NCI-H1092 treated with DMSO at 0.1 percent for 48 hours (cell line): ENCODE measurements at regions not wholly inside any gene's neighbourhood (a gene's known extent, or its start where the extent isn't known, plus 50 kb on each side); places are given as distances from the start of the nearest gene placed in this dataset.
"Not testable (repeated sequence)": the region's sequence is repeated elsewhere in the genome, so short reads cannot be mapped to it uniquely, and the experiment has no call there.

Source experiments
- DNase-seq: peaks from one replicate; lab custom pipeline; 2025; lab: John Stamatoyannopoulos, UW

DNA sequence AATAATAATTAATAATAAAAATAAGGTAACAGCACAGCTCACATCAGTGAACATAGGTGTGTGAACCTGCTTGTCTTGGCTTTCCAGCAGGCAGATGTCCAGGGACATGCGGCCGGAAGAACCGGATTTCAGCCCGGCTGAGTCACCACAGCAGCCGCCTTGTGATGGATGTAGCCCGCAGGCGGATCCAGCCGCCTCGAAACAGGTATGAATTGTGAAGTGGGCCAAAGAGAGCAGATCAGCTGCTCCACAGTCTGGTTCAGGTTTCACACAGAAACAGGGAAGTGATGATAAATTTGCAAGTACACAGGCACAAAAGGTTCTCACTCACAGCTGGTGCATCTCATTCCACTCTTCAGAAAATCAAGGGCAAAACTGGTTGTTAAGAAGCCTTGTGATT, 55.1 kb downstream of the ID4 start:
- DNase-seq: peak; percentile 86

DNA sequence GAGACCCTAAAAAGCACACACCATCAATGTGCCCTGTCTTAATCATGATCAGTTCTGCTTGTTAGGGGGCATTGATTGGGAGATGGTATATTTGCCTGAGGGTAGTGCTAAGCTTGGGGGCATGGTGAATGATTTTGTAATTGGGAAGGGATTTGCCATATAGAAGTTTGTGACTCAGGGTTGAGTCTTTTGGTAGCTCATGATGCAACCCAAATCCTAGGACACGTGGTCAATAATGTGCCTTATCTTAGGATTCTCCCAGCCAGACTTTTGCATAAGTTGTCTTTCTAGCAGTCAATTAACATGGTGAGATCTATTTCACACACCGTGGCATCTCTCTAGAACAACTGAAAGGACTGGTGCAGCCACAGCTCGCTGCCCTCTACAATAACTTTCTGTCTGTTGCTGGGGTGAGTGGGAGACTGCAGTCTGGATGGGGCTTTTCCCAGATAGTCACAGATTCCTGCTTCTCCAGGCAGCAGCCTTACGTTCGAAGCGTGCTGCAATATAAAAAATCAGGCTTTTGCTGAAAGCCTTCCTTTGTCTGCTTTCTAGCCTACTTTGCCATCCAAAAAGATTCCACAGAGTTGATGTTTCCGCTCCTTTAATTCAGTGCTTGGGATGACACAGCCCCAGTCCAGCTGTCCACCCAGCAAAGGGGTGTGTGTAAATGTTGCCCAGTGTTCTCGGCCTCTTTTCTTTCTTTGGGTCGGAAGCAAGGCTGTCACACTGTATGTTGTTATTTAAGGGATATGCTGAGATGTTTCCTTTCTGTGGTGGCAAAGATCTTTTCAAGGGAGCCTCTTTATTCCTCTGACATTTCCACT, 58.9 kb downstream of the ID4 start:
- DNase-seq: no peak

DNA sequence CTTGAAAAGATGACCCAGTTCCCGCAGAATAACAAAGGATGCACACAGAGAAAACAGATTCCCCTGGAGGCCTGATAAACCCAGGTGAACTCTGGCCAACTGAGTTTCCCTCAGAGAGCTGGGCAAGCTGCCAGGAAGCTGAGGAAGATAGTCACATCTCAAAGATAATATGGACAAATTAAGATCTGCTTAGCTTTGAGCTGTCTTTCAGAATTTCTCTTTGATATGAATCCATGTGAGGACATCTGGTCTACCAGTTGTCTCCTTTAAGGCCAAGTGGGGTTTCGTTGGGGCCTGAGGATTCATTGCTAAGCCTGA, 59.5 kb downstream of the ID4 start:
- DNase-seq: no peak

DNA sequence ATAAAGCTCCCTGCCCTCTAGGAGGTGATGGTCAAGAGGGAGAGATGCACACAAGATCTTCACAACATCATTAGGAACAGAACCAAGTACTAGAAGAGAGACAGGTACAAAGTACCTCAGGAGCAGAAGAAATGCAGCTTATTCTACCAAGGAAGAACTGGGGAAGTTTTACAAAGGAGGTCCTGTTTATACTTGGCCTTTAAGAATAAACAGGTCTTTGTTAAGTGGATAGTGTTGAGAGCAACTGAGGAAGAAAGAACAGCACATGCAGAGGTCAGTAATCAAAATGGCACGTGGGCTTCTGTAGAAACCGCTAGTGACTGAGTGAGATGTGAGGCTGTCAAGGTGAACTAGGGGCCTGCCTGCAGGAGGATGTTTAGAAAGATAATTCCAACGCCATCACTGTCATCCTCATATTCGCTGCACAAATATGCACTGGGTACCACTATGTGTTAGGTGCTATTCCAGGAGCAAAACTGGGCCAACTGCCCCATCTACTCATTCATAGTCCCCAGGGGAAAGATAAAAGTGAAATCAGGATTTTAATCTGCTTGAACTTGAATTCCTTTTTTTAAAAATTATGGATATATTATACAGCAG, 61.1 kb downstream of the ID4 start:
- DNase-seq: no peak

DNA sequence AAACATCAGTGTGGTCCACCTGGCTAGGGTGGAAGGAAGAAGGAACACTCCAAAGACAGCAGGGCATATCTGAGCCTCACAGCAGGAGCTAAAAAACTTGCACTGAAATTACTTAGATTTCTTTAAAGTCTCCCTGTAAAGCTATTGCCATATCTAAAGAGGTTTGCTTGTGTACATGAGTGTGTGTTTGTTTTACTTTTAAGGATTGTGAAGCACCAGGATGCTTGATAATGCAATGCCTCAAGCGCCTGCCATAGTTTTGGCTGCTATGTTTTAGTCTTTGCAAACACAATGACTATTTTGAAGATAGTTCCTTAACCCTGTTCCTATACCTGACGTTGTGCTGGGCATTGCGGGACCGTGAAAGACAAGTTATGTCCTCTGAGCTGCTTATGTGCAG, 65.0 kb downstream of the ID4 start:
- no peak for DNase-seq

DNA sequence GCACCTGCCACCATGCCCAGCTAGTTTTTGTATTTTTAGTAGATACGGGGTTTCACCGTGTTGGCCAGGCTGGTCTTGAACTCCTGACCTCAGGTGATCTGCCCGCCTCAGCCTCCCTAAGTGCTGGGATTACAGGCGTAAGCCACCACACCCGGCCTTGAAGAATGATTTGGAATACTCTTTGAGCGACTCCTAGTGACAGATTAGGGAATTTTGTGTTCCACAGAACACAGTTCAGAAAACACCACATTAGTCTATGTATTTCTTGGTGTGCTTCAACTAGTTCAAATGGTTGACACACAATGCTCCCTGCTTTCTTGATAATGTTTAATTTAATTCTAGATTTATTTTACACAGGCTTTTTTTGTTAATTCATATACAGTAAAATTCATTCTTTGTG, 67.2 kb downstream of the ID4 start:
- DNase-seq: not testable (repeated sequence)

DNA sequence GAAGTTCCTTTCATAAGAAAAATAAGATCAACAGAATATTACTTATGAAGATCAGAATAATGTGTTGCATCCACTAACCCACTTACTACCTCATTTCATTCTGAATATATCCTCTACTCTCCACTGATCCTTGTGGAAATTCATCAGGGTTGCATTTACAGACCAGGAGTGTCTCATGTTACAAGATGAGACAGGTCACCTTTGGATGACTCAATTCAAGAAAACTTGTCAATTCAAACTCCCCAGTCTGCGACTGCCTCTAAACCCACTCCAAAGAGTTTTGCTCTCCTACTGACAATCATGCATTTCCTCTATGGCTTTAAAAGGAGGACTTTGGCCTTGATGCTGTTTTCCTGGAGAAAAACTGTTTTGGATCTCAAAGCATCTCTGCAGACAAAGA, 68.4 kb downstream of the ID4 start:
- DNase-seq: no peak

DNA sequence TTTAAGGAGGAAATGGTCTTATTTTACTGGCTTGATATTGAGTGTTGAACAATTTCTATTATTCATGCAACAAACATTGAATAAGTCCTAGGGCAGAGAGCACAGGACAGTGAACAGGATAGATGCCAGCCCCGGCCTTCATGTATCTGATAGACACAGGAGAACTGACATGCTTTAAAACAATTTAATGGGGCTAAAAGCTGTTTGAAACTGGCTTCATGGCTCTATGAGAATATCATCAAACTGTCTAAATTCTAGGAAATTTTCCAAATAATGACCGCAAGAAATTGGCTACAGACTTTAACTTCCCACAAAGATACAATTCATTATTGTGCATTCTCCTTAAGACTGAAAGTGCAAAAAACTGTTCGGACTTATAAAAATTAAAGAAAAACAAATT, 69.0 kb downstream of the ID4 start:
- DNase-seq: no peak

DNA sequence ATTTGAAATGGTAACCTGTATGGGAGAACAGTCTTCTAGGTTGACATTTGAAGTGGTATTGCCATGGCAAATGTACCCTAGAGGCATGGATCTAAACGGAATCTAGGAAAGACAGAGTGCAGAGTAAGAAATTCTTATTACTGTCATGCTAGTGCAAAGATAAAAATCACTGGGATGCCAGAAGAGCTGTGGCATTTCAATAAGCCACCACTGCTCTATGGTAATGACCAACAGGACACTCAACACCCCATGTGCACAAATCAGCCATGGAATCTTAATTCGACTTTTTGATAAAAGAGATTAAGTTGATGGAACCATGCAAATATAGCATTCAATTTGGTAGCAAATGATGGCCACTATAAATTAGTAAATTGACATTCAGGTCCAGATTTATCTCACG, 74.1 kb downstream of the ID4 start:
- DNase-seq: no peak

DNA sequence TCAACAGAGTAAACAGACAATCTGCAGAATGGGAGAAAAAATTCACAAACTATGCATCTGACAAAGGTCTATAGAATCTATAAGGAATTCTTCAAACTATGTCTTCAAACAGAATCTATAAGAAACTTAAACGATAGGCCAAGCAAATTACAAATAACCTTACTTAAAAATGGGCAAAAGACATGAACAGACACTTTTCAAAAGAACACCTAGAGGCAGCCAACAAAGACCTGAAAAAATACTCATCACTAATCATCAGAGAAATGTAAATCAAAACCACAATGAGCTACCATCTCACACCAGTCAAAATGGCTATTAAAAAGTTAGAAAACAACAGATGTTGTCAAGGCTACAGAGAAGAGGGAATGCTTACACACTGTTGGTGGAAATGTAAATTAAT, 81.3 kb downstream of the ID4 start:
- no peak for DNase-seq

DNA sequence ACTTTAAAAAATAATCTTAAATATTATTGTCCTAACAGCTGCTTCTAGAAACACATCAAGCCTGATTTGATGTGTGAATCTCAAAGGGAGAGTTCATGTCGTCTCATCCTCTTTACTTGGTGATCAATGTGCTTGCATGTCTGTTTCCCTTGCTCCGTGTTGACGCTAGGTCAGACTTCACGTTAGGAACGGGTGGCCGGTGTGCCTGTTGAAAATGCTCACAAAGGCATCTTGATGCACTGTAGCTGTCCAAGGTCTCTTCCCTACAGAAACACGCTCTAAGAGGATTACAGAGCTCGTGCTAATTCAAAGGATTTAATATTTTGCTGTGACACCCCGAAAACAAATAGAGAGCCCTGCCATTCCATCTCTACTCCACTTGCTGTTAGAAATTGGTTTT, 84.6 kb downstream of the ID4 start:
- no peak for DNase-seq

DNA sequence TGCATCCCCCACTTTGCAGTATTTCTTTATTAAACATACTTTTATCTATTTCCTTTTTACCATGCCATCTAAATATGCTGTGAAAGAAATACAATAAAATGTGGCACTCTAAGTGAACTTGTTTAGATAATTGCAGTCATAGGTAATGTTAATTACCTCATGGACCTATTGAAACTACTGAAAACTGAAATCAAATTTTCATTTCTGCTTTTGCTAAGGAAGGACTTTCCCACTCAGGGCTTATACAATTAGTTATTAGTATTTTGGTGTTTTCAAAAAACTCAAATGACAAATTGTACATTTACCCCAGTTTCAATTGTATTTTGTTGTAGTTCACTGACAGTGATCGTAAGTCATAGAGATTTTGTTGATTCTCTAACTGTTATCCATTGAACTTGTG, 88.4 kb downstream of the ID4 start:
- no peak for DNase-seq

DNA sequence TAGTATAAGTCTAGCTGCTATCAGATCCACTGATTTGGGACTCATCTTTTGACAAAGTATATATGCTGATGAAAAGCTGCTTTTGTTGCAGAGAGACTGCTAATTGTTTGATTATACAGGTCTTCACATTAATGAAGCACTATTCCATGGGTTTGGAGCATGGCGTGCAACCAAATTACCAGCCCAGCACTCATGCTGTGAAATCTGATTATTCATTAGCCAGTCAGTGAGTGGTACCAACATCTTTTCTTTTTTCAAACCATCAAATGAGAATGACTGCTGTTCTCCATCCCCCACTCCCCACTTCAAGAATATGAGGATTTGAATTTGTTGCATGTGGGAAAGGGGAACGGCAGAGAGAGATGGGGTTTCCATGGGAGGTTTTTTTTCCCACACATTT, 91.3 kb downstream of the ID4 start:
- no peak for DNase-seq

DNA sequence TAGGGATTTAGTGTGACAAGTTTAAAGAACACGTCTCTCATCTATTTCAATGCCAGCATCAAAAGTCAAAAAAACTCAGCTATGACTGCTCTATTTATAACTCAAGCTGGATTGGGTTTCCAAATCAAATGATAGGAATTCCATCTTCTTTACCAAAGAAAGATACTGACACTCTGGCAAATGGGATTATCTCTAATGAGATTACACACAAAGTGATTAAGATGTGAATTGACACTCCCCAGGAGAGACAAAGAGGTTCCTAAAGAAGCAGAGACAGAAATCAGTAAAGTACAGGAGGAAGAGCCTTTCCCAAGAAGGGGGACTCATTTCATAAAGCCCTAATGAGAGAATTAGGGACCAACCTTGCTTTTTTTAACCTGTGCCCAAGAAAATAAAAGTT, 92.1 kb downstream of the ID4 start:
- DNase-seq: no peak

DNA sequence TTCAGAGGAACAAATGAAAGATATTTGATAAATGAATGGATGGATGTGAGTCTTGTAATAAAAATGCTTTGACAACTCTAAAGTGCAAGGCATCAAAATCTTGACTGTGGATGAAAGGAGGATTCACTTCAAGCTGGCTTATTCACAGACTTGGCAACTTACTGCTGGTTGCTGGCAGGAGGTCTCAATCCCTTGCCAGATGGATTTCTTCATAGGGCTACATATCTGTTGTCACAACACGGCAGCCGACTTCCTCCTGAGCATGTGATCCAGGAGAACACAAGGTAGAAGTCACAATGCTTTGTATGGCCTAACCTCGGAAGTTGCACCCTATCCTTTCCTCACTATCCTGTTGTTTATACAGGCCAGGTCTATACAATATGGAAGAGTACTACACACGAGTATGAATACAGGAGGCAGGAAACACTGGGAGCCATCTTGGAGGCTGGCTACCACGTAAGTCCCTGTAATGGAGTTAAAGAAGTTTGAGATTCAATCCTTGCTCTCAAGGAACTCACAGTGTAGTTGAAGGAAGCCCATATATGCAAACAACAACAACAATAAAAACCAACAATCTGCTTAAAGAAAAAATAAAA, 97.9 kb downstream of the ID4 start:
- DNase-seq: no peak

DNA sequence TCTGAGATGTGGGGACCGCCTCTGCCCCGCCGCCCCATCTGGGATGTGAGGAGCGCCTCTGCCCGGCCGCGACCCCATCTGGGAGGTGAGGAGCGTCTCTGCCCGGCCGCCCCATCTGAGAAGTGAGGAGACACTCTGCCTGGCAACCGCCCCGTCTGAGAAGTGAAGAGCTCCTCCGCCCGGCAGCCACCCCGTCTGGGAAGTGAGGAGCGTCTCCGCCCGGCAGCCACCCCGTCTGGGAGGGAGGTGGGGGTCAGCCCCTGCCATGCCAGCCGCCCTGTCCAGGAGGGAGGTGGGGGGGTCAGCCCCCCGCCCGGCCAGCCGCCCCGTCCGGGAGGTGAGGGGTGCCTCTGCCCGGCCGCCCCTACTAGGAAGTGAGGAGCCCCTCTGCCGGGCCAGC, 102.2 kb downstream of the ID4 start:
- not testable (repeated sequence) for DNase-seq

DNA sequence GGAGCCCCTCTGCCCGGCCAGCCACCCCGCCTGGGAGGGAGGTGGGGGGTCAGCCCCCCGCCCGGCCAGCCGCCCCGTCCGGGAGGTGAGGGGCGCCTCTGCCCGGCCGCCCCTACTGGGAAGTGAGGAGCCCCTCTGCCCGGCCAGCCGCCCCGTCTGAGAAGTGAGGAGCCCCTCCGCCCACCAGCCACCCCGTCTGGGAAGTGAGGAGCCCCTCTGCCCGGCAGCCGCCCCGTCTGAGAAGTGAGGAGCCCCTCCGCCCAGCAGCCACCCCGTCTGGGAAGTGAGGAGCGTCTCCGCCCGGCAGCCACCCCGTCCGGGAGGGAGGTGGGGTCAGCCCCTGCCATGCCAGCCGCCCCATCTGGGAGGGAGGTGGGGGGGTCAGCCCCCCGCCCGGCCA, 102.8 kb downstream of the ID4 start:
- not testable (repeated sequence) for DNase-seq

DNA sequence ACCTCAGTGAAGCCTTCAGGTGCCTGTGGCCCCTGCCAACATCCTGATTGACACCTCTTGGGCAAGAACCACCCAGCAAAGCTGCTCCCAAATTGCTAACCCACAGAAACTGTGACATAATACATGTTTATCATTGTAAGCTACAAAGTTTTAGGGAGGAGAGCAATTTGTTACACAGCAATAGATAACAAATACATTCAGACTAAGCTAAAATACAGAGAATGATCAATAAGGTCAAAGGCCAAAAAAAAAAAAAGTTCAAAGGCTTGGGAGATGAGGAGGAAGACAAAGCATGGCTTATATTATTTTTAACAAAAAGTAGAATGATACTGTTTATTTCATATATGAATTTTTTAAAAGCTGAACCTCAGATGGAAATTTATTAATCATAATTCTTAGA, 105.9 kb downstream of the ID4 start:
- no peak for DNase-seq

DNA sequence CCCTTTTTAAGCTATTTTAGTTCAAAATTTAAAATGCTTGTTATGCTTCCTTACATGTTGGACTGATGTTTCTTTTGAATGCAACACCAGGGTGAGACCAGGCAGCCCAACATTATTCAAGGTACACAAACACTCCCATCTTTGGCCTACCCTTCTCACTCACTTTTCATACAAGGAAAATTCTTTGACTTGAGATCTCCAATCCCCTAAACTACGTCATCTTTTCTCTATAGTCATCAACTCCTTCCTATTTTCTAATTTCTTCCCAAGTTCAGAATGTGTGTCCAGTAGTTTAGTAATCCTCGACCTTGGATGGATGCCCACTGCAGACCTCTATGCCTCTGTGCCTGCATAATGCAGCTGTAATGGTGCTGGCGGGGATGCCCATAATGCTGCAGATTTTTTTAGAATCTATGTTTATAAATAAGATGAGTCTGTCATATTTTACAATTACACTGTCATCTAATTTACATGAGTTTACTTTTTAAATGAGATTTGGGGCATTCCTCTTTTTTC, 108.7 kb downstream of the ID4 start:
- DNase-seq: no peak

DNA sequence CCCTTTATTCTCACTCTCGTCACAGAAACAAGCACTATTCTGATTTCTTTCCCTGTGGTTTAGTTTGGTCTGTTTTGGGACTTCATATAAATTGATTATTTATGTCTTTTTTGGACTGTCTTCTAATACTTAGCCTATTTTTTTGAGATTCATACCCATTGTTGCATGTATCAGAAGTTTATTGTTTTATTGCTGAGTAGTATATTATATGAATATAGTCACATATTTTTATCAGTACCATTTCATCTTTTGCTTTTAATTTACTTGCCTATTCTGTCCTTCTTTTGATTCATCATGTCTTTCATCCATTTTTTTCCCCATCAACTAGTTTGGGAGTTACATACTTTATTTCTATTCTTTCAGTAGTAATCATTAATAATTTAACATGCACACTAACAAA, 112.0 kb downstream of the ID4 start:
- no peak for DNase-seq

DNA sequence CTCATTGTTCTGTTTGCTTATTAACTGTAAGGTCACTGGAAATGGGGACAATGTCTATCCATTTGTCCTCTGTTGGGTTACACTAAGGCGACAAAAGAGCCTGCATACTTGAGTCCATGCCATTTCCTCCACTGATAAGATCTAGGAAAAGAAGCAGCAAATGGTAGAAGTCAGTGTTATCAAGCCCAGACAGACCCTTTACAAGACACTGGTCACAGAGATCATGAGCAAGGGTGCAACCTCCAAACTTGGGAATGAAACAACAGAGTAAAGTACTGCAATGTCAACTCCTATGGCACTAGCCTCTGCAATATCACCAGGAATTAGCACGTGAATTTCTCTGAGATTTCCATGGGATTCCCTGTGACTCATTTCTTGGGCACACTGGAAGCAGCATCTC, 126.9 kb downstream of the ID4 start:
- no peak for DNase-seq

DNA sequence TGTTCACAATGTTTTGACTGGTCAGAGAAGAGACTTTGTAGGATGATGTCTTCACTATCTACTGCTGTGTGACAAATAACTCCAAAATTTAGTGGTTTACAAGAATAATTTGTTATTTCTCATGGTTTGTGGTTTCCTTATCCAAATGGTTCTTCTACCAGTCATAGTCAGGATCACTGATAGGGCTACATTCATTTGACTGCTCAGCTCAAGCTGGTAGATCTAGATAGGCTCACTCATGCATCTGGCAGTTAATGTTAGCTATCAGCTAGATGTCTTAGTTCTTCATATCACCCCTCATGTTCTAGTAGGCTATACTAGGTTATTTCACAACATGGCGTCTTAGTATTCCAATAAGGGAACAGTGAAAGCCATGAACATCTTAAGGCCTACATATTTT, 131.0 kb downstream of the ID4 start:
- DNase-seq: no peak

DNA sequence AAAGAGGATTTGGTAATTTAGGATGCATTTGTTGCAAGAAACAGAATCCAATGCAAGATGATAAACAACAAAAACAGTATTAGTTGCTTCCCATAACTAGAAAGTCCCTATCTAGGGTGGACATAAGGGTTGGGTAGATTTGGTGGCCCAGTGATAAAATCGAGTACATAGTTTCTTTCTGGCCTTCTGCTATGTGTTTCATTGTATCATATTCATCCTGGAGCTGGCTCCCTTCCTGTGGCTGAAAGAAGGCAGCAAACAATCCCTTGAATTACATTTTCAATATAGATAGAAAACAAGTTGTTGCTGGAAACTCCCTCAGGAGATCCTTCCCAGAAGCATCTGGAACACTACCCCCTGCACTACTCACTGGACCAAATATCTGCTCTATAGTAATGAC, 135.1 kb downstream of the ID4 start:
- DNase-seq: no peak
